GM12878 (cell line): ENCODE measurements at regions not wholly inside any gene's neighbourhood (a gene's known extent, or its start where the extent isn't known, plus 50 kb on each side); places are given as distances from the start of the nearest gene placed in this dataset.

Experiments used
- ATAC-seq: fragments of 200-7000 bp; cut with Tn5 transposase; 3 replicates; pipeline ENCODE4 v1.9.1; 2020; ENCODE audit warnings: mild to moderate bottlenecking, moderate library complexity
- BruUV-seq: library from RNA; stranded (reverse); fragments of 400-500 nt; replicated peaks from 2 replicates; lab custom pipeline; 2021; lab: Mats Ljungman, UMichigan
- CTCF ChIA-PET: fragments of 300-600 bp; sonication (Branson Sonifier 250); formaldehyde crosslinking; extraction: SDS; loops from one replicate; lab custom pipeline; 2021; ENCODE audit warnings: inconsistent platforms; lab: Yijun Ruan, JAX
- POLR2A ChIA-PET: fragments of 350-600 bp; formaldehyde crosslinking; extraction: SDS; loops from one replicate; lab custom pipeline; 2021; ENCODE audit warnings: inconsistent platforms; lab: Charles Lee
- RAD21 ChIA-PET: fragments of 300-600 bp; sonication (Branson Sonifier 250); formaldehyde crosslinking; loops from one replicate; lab custom pipeline; 2023; ENCODE audit warnings: antibody characterized with exemption; ENCODE audit not compliant: unreplicated experiment; lab: Charles Lee
- SMC1A ChIA-PET: fragments of 300-600 bp; sonication (Branson Sonifier 250); formaldehyde crosslinking; loops from one replicate; lab custom pipeline; 2023; ENCODE audit not compliant: unreplicated experiment, uncharacterized antibody; lab: Charles Lee
- DNase-seq: peaks from one replicate; pipeline ENCODE4 v3.0.0-alpha.2; 2011; ENCODE audit warnings: low read depth, low spot score
- FAIRE-seq: peaks from 3 replicates; lab custom pipeline; 2011; peaks lifted over from hg19 to GRCh38; lab: Jason Lieb, UNC
- H2AFZ ChIP-seq: 2 replicates; pipeline ENCODE4 v1.6.0; 2011; ENCODE audit warnings: low read depth, low read length, control low read depth; ENCODE audit not compliant: control insufficient read depth
- H3K27ac ChIP-seq: 2 replicates; pipeline ENCODE4 v1.5.1; 2011; ENCODE audit warnings: control low read depth; ENCODE audit not compliant: control insufficient read depth, insufficient read depth
- H3K27me3 ChIP-seq, 2 experiments: replicated peaks in 1 of 2; 2 replicates each; pipeline versions ENCODE4 v1.6.0 to v1.6.1; 2011; ENCODE audit warnings: low read length in 1 of 2; ENCODE audit not compliant: control insufficient read depth in 2 of 2, insufficient read depth in 2 of 2
- H3K36me3 ChIP-seq, 2 experiments: 2 replicates each; pipeline ENCODE4 v1.5.1; 2011; ENCODE audit warnings: low read length in 1 of 2; ENCODE audit not compliant: control insufficient read depth in 2 of 2, insufficient read depth in 2 of 2
- H3K4me1 ChIP-seq: 2 replicates; pipeline ENCODE4 v1.6.1; 2011; ENCODE audit warnings: mild to moderate bottlenecking, low read length, moderate library complexity, mixed read lengths; ENCODE audit not compliant: control insufficient read depth, insufficient read depth
- H3K4me2 ChIP-seq: 2 replicates; pipeline ENCODE4 v1.6.0; 2011; ENCODE audit warnings: control low read depth; ENCODE audit not compliant: control insufficient read depth, insufficient read depth
- H3K4me3 ChIP-seq: fragments of 200-600 bp; sonication (generic); 2 replicates; pipeline ENCODE4 v1.5.1; 2016
- H3K79me2 ChIP-seq: 2 replicates; pipeline ENCODE4 v1.6.0; 2011; ENCODE audit warnings: low read length; ENCODE audit not compliant: control insufficient read depth, insufficient read depth
- H3K9ac ChIP-seq: 2 replicates; pipeline ENCODE4 v1.8.0; 2011; ENCODE audit warnings: low read length, control low read depth, mixed read lengths; ENCODE audit not compliant: control insufficient read depth, insufficient read depth
- H3K9me3 ChIP-seq: replicated peaks from 3 replicates; pipeline ENCODE4 v1.5.1; 2011; ENCODE audit warnings: mild to moderate bottlenecking, low read length; ENCODE audit not compliant: control insufficient read depth, insufficient read depth
- H4K20me1 ChIP-seq: 2 replicates; pipeline ENCODE4 v1.6.0; 2011; ENCODE audit not compliant: control insufficient read depth, insufficient read depth
- BHLHE40 ChIP-seq, 2 experiments: fragments of 450-650 bp in 1 of 2; IDR thresholded peaks; 2 replicates each; pipeline ENCODE4 v1.6.1; 2011 to 2017; ENCODE audit warnings: low read depth in 2 of 2, borderline replicate concordance in 1 of 2, improper control_type of control experiment in 1 of 2, low read length in 1 of 2, mild to moderate bottlenecking in 1 of 2
- MYC ChIP-seq: IDR thresholded peaks from 2 replicates; pipeline ENCODE4 v1.6.1; 2011; ENCODE audit warnings: mild to moderate bottlenecking, low read length, moderate library complexity, inconsistent platforms; ENCODE audit not compliant: insufficient read depth, insufficient replicate concordance, insufficient read length, severe bottlenecking
- NFYB ChIP-seq: IDR thresholded peaks from 2 replicates; pipeline ENCODE4 v1.6.1; 2011; ENCODE audit warnings: low read depth, mild to moderate bottlenecking, low read length, improper control_type of control experiment, moderate library complexity; ENCODE audit not compliant: insufficient read depth
- RAD51 ChIP-seq: fragments of 450-650 bp; IDR thresholded peaks from 2 replicates; pipeline ENCODE4 v1.6.1; 2016; ENCODE audit warnings: moderate library complexity, mild to moderate bottlenecking, inconsistent platforms
- TCF3 ChIP-seq: IDR thresholded peaks from 2 replicates; pipeline ENCODE4 v1.6.1; 2012; ENCODE audit warnings: low read depth, mild to moderate bottlenecking, low read length, borderline replicate concordance; ENCODE audit not compliant: insufficient read depth
- ZNF622 ChIP-seq: fragments of 450-650 bp; IDR thresholded peaks from 2 replicates; pipeline ENCODE4 v1.6.1; 2017; ENCODE audit warnings: mild to moderate bottlenecking, inconsistent platforms
- WGBS: methylation state at CpG from one replicate; pipeline ENCODE4 v1.1.6; 2016; ENCODE audit warnings: low lambda C conversion rate; ENCODE audit not compliant: insufficient replicate concordance, insufficient coverage; ENCODE audit errors: missing lambda C conversion rate; 5-methylcytosine and 5-hydroxymethylcytosine counted together
- in situ Hi-C: fragments of 300-500 bp; cut with MboI; formaldehyde crosslinking; loops from 9 replicates; pipeline ENCODE4 v1.14.3; 2018; ENCODE audit warnings: mixed read lengths
- intact Hi-C: fragments of 100-400 bp; cut with micrococcal nuclease; formaldehyde crosslinking; loops from one replicate; pipeline ENCODE4 v1.14.2; 2022; ENCODE audit not compliant: unreplicated experiment
- TF ChIP-seq, protein P1 (sequence below): fragments of 450-650 bp; IDR thresholded peaks from 2 replicates; pipeline ENCODE4 v1.6.1; 2018; ENCODE audit warnings: borderline replicate concordance, mild to moderate bottlenecking; ENCODE audit not compliant: partially characterized antibody
- TF ChIP-seq, protein P2 (sequence below): IDR thresholded peaks from 2 replicates; pipeline ENCODE4 v1.6.1; 2012; ENCODE audit warnings: mild to moderate bottlenecking, low read depth, low read length
- TF ChIP-seq, protein P3 (sequence below): fragments of 150-350 bp; IDR thresholded peaks from 2 replicates; pipeline ENCODE4 v1.6.1; 2016; ENCODE audit warnings: low read depth, low read length

DNA sequence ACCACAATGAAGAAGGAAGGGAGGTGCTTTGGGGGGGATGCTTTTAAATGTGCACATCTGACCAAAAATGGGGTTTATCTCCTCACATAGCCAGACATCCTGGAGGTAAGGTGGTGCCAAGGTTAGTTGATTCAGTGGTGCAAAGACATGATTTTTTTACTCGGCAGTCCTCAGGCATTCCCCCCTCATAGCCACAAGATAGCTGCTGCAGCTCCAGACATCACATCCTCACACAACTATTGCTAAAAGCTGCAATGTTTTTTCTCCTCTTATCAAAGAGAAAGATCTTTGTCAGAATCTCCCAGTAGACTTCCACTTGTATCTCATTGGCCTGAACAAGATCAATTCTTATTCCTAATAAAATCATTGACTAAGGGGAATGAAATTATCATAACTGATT lies 141.3 kb upstream of the ZNF438 start (continued):
- TF ChIP-seq, protein P1, sequence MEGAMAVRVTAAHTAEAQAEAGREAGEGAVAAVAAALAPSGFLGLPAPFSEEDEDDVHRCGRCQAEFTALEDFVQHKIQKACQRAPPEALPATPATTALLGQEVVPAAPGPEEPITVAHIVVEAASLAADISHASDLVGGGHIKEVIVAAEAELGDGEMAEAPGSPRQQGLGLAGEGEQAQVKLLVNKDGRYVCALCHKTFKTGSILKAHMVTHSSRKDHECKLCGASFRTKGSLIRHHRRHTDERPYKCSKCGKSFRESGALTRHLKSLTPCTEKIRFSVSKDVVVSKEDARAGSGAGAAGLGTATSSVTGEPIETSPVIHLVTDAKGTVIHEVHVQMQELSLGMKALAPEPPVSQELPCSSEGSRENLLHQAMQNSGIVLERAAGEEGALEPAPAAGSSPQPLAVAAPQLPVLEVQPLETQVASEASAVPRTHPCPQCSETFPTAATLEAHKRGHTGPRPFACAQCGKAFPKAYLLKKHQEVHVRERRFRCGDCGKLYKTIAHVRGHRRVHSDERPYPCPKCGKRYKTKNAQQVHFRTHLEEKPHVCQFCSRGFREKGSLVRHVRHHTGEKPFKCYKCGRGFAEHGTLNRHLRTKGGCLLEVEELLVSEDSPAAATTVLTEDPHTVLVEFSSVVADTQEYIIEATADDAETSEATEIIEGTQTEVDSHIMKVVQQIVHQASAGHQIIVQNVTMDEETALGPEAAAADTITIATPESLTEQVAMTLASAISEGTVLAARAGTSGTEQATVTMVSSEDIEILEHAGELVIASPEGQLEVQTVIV: no peak
- TF ChIP-seq RAD51: no peak
- TF ChIP-seq, protein P2, sequence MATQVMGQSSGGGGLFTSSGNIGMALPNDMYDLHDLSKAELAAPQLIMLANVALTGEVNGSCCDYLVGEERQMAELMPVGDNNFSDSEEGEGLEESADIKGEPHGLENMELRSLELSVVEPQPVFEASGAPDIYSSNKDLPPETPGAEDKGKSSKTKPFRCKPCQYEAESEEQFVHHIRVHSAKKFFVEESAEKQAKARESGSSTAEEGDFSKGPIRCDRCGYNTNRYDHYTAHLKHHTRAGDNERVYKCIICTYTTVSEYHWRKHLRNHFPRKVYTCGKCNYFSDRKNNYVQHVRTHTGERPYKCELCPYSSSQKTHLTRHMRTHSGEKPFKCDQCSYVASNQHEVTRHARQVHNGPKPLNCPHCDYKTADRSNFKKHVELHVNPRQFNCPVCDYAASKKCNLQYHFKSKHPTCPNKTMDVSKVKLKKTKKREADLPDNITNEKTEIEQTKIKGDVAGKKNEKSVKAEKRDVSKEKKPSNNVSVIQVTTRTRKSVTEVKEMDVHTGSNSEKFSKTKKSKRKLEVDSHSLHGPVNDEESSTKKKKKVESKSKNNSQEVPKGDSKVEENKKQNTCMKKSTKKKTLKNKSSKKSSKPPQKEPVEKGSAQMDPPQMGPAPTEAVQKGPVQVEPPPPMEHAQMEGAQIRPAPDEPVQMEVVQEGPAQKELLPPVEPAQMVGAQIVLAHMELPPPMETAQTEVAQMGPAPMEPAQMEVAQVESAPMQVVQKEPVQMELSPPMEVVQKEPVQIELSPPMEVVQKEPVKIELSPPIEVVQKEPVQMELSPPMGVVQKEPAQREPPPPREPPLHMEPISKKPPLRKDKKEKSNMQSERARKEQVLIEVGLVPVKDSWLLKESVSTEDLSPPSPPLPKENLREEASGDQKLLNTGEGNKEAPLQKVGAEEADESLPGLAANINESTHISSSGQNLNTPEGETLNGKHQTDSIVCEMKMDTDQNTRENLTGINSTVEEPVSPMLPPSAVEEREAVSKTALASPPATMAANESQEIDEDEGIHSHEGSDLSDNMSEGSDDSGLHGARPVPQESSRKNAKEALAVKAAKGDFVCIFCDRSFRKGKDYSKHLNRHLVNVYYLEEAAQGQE: no peak

DNA sequence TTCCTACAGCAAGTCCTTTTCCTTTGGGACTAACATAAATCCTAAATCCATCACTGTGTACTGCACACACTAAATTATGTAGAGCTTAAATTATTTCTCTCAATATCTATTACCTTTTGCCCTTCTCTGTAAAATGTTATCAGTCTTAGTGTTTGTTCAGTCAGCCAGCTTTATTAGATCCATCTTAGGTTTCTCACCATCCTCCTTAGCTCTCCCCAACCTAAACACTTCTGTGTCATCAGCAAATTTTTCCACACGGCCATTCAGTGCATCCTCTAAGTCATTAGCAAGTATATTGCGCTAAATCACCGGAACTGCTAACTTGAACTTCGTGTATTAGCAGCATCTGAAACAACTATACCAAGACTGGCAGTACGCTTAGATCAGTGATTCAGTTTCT lies 142.1 kb upstream of the ZNF438 start:
- intact Hi-C loops: no loop called here
- 55% methylated on average over 5 of the region's 5 CpGs for WGBS
- no peak for TF ChIP-seq ZNF622
- TF ChIP-seq, protein P3, sequence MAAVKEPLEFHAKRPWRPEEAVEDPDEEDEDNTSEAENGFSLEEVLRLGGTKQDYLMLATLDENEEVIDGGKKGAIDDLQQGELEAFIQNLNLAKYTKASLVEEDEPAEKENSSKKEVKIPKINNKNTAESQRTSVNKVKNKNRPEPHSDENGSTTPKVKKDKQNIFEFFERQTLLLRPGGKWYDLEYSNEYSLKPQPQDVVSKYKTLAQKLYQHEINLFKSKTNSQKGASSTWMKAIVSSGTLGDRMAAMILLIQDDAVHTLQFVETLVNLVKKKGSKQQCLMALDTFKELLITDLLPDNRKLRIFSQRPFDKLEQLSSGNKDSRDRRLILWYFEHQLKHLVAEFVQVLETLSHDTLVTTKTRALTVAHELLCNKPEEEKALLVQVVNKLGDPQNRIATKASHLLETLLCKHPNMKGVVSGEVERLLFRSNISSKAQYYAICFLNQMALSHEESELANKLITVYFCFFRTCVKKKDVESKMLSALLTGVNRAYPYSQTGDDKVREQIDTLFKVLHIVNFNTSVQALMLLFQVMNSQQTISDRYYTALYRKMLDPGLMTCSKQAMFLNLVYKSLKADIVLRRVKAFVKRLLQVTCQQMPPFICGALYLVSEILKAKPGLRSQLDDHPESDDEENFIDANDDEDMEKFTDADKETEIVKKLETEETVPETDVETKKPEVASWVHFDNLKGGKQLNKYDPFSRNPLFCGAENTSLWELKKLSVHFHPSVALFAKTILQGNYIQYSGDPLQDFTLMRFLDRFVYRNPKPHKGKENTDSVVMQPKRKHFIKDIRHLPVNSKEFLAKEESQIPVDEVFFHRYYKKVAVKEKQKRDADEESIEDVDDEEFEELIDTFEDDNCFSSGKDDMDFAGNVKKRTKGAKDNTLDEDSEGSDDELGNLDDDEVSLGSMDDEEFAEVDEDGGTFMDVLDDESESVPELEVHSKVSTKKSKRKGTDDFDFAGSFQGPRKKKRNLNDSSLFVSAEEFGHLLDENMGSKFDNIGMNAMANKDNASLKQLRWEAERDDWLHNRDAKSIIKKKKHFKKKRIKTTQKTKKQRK: no peak
- TF ChIP-seq MYC: no peak
- no peak for TF ChIP-seq TCF3
- TF ChIP-seq NFYB: no peak
- no peak for TF ChIP-seq BHLHE40 (IDR thresholded peaks at IDR 0.05; ENCODE audit: borderline replicate concordance in 1 of 2, low read depth in 2 of 2, low read length in 1 of 2)

More for the DNA sequence above, 142.1 kb upstream of the ZNF438 start:
- Histone ChIP-seq H3K4me2 (no peak overlapping the region), H3K27me3 (no peaks in the 10 kb centered on the region), H3K4me3 (no peak overlapping the region), H3K4me1 (no peaks in the 10 kb centered on the region), H3K27ac (no peak overlapping the region), H2AFZ (no peak overlapping the region), H3K36me3 (no peaks in the 10 kb centered on the region), H3K9me3 (no peaks in the 10 kb centered on the region; the same call in 2 of the 3 replicates), H3K79me2 (no peaks in the 10 kb centered on the region), H4K20me1 (no peaks in the 10 kb centered on the region), H3K9ac (no peak overlapping the region)
- ChIA-PET RAD21 (no interaction called here), CTCF (no interaction called here), POLR2A (no interaction called here), SMC1A (interaction anchor here (0.8 to 1.3 kb wide), 3 partner anchors 12 to 138 kb away, joined by 3 to 5 read pairs (median 3); no protein-coding TSS in a partner anchor)
- BruUV-seq: no TSS peak
- ATAC-seq: no peak
- in situ Hi-C loops: no loop called here
- no peak for FAIRE-seq
- no peak for DNase-seq
